Stimulated activated memory B cell treated with anti-CD40 and anti-IgM and Interleukin-4, amounts not matched to agents 10 μg/mL and 1 μg/mL and 100 μg/mL, for 72 hours (primary cell): ENCODE measurements at regions not wholly inside any gene's neighbourhood (a gene's known extent, or its start where the extent isn't known, plus 50 kb on each side); places are given as distances from the start of the nearest gene placed in this dataset.
"Not testable (repeated sequence)": the region's sequence is repeated elsewhere in the genome, so short reads cannot be mapped to it uniquely, and the experiment has no call there.

Source experiments
- ATAC-seq: fragments of 150-1000 bp; cut with Tn5 transposase; 2 replicates; pipeline ENCODE4 v1.10.0; 2021
- H3K27ac Mint-ChIP-seq: one replicate; pipeline ENCODE4 v1.8.0; 2022; ENCODE audit warnings: mild to moderate bottlenecking, mixed read lengths
- H3K27me3 Mint-ChIP-seq: one replicate; pipeline ENCODE4 v1.8.0; 2022; ENCODE audit warnings: mixed read lengths
- H3K36me3 Mint-ChIP-seq: one replicate; pipeline ENCODE4 v1.8.0; 2022; ENCODE audit warnings: mixed read lengths
- H3K4me1 Mint-ChIP-seq: one replicate; pipeline ENCODE4 v1.8.0; 2022; ENCODE audit warnings: mixed read lengths
- H3K4me3 Mint-ChIP-seq: one replicate; pipeline ENCODE4 v1.8.0; 2022; ENCODE audit warnings: mild to moderate bottlenecking, moderate library complexity, mixed read lengths
- H3K9me3 Mint-ChIP-seq: one replicate; pipeline ENCODE4 v1.8.0; 2022; ENCODE audit warnings: mixed read lengths

DNA sequence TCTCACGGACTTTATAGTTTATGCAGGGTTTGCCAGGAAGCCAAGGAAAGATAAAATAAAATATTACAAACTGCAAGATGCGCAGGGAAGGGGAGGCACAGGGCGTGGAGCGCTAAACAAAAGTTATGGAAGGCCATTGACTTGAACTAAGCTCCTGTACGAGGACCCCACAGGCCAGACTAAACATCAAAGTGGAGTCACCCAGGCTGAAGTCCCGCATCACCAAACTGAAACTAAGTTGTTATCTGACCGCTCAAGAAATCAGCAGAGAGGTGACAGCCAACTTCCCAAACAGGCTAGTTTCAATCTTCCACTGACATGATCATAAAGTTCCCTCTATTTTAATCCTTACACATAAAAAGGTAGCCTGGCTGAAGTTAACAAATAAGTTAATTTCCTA lies 90.5 kb upstream of the YWHAQ start:
- Mint-ChIP-seq H3K9me3 (no peaks in the 10 kb centered on the region), H3K4me3 (no peak overlapping the region), H3K27ac (no peak overlapping the region), H3K27me3 (no peaks in the 10 kb centered on the region), H3K36me3 (no peaks in the 10 kb centered on the region), H3K4me1 (peaks cover 10% of the 10 kb centered on the region)
- no peak for ATAC-seq

DNA sequence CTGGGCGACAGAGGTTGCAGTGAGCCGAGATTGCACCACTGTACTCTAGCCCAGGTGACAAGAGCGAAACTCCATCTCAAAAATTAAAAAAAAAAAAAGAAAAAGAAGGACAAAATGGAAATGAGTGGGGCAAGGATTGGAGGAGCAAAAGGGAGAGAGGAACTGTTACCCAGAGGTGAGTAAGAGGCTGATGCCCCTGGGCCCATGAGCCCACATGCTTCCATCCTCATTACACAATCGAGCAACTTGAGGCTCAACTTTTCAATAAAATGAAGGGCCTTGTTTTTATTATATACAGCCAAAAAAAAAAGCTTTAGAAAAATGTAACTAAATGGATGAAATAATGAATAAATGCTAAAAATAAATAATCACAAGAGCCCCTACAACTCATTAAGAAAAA lies 91.7 kb upstream of the YWHAQ start:
- no peak overlapping the region for H3K27ac Mint-ChIP-seq
- ATAC-seq: no peak
- no peaks in the 10 kb centered on the region for H3K9me3 Mint-ChIP-seq
- H3K27me3 Mint-ChIP-seq: no peaks in the 10 kb centered on the region
- no peaks in the 10 kb centered on the region for H3K36me3 Mint-ChIP-seq
- no peak overlapping the region for H3K4me3 Mint-ChIP-seq
- peaks cover 10% of the 10 kb centered on the region for H3K4me1 Mint-ChIP-seq

DNA sequence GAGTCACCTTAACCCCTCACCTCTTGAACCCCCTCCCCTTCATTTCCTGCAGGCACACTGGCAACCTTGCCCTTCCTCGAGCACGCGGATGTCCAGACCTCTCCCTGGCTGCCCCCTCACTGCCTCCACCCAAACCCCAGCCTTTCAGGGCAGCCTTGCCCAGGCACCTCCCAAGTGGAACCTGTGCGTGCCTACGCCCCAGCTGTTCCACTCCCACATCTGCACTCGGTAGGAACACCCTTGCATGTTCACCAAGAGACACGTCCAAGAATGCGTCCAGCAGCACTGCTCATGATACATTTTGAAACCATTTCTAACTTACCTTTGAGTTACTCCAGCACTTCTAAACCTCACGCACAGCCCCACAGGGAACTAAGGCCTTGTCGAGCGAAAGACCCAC lies 93.8 kb upstream of the YWHAQ start:
- no peak overlapping the region for H3K27ac Mint-ChIP-seq
- H3K4me3 Mint-ChIP-seq: no peak overlapping the region

DNA sequence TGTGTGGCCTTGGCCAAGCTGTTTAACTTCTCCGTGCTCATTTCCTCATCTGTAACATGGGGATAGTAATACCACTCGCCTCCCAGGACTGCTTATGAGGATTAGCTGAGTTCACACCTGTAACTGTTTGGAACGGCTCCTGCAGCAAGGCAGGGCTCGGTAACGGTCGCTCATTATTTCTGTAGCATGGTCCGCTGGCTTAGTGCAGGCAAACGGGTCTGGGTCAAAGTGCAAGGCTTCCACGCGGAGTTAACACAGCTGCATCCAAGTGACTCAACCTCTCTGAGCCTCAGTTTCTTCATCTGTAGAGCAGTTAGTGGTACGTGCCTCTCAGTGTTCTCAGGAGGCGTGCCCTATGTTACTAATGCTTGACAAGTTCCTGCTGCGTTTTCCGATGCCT lies 94.3 kb upstream of the YWHAQ start:
- no peak for ATAC-seq
- Mint-ChIP-seq H3K27ac (no peak overlapping the region), H3K4me1 (peaks cover 10% of the 10 kb centered on the region), H3K9me3 (no peaks in the 10 kb centered on the region), H3K36me3 (no peaks in the 10 kb centered on the region), H3K27me3 (no peaks in the 10 kb centered on the region), H3K4me3 (no peak overlapping the region)

More for the DNA sequence above, 93.8 kb upstream of the YWHAQ start:
- H3K4me1 Mint-ChIP-seq: peaks cover 10% of the 10 kb centered on the region
- ATAC-seq: peak; percentile 12
- H3K27me3 Mint-ChIP-seq: no peaks in the 10 kb centered on the region
- H3K36me3 Mint-ChIP-seq: no peaks in the 10 kb centered on the region
- no peaks in the 10 kb centered on the region for H3K9me3 Mint-ChIP-seq

DNA sequence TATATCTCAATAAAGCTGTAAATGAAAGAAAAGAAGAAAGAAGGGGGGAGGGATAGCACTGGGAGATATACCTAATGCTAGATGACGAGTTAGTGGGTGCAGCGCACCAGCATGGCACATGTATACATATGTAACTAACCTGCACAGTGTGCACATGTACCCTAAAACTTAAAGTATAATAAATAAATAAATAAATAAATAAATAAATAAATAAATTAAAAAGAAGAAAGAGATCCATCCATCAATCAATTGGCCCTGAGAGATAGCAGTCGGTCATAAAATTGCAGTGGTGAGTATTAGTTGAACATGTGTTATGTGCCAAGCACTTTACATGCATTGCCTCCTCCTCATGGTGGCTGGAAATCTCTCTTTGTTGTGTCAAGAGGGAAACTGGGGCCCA lies 95.2 kb upstream of the YWHAQ start:
- not testable (repeated sequence) for H3K4me1 Mint-ChIP-seq, H3K36me3 Mint-ChIP-seq, ATAC-seq, H3K4me3 Mint-ChIP-seq, H3K27me3 Mint-ChIP-seq, H3K9me3 Mint-ChIP-seq, H3K27ac Mint-ChIP-seq

DNA sequence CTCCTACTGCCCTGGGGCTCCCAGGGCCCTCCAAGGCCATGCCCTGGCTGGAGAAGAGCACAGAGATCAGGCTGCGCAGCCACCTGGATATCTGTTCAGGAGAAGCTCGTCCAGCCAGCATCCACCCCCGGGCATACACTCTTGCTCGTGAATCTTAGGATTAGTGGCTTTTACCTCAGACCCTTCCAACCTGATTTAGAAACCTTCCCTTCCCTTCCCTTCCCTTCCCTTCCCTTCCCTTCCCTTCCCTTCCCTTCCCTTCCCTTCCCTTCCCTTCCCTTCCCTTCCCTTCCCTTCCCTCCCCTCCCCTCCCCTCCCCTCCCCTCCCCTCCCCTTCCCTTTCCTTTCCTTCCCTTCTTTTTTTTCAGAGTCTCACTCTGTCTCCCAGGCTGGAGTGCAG lies 99.7 kb upstream of the YWHAQ start:
- peaks cover 11% of the 10 kb centered on the region for H3K9me3 Mint-ChIP-seq
- not testable (repeated sequence) for H3K4me3 Mint-ChIP-seq, H3K36me3 Mint-ChIP-seq, H3K27ac Mint-ChIP-seq, ATAC-seq, H3K27me3 Mint-ChIP-seq, H3K4me1 Mint-ChIP-seq

DNA sequence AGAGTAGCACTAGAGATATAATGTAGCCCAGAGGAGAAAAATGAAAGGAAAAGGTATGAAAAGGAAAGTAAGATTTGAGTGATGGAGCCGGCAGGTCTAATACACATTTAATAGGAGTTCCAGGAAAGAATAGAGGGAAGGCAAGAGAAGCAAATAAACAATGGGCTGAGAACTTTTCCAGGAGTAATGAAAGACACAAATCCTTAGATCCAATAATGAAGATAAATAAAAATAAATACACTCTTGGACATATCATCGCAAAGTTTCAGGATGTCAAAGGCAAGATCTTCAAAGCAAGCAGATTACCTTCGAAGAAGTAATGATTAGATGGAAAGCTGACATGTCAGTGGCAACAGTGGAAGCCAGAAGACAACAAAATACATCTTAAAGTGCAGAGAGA lies 102.0 kb upstream of the YWHAQ start:
- no peak overlapping the region for H3K4me3 Mint-ChIP-seq
- no peaks in the 10 kb centered on the region for H3K36me3 Mint-ChIP-seq
- no peak overlapping the region for H3K27ac Mint-ChIP-seq
- peaks cover 11% of the 10 kb centered on the region for H3K9me3 Mint-ChIP-seq
- no peak for ATAC-seq
- H3K27me3 Mint-ChIP-seq: peaks cover 8% of the 10 kb centered on the region
- no peaks in the 10 kb centered on the region for H3K4me1 Mint-ChIP-seq

DNA sequence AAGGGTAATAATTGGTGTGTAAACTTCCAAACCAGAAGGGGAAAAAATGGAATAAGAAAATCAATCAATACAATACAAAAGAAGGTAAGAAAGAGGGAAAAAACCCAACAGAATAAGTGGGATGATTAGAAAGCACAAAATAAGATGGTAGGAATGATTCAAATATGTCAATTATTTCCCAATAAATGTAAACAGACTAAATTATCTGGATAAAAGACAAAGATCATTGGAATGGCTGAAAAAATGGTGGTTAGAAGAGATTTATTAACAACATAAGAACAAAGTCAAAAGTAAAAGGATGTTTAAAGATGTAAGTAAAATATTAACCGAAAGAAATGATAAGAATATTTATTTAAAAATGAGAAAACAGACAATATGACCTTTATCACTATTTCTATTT lies 103.5 kb upstream of the YWHAQ start:
- Mint-ChIP-seq H3K27ac (no peak overlapping the region), H3K9me3 (peaks cover 11% of the 10 kb centered on the region), H3K36me3 (no peaks in the 10 kb centered on the region), H3K4me1 (peaks cover 12% of the 10 kb centered on the region), H3K27me3 (peaks cover 8% of the 10 kb centered on the region), H3K4me3 (no peak overlapping the region)
- no peak for ATAC-seq

DNA sequence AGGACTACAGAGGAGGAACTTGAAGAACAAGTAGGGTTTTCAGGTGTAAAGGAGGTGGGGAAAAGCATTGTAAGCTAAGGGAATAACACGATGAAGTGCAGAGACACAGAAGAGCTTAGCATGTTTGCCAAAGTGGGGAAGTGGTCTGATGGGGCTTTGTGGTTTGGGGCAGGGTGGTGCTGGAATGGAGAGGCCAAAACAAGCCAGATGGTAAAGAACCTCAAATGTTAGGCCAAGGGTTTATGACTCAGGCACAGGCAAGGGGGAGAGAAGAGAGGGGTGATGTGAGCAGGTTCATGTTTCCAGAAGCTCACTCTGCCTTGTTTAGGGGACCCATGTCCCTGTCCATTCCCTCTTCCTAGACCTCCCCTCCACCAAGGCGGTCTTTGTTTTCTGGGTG lies 104.5 kb upstream of the YWHAQ start:
- no peak overlapping the region for H3K27ac Mint-ChIP-seq
- H3K4me3 Mint-ChIP-seq: no peak overlapping the region
- H3K36me3 Mint-ChIP-seq: no peaks in the 10 kb centered on the region

DNA sequence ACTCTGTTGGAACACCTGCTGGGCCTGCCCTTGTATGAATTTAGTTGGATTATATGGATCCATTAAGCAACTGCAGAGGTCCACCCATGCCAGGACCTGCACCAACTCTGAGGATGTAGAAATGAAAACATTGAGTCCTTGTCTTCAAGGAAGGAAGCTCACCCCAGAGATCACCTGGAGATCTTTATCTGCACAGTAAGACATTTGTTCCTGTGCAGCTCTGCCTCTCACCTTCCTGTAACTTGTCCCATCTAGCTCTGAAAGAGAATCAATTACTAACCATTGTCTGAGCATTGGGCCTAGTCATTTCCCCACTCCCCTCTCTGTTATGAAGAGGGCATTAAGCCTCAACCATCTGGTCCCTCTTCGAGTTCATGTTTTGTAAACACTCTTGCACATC lies 105.2 kb upstream of the YWHAQ start:
- Mint-ChIP-seq H3K27ac (no peak overlapping the region), H3K9me3 (peaks cover 13% of the 10 kb centered on the region), H3K4me3 (no peak overlapping the region), H3K36me3 (no peaks in the 10 kb centered on the region), H3K4me1 (peaks cover 15% of the 10 kb centered on the region), H3K27me3 (peaks cover 2% of the 10 kb centered on the region)
- no peak for ATAC-seq

More for the DNA sequence above, 104.5 kb upstream of the YWHAQ start:
- H3K27me3 Mint-ChIP-seq: peaks cover 8% of the 10 kb centered on the region
- H3K4me1 Mint-ChIP-seq: peaks cover 15% of the 10 kb centered on the region
- ATAC-seq: no peak
- H3K9me3 Mint-ChIP-seq: peaks cover 12% of the 10 kb centered on the region

DNA sequence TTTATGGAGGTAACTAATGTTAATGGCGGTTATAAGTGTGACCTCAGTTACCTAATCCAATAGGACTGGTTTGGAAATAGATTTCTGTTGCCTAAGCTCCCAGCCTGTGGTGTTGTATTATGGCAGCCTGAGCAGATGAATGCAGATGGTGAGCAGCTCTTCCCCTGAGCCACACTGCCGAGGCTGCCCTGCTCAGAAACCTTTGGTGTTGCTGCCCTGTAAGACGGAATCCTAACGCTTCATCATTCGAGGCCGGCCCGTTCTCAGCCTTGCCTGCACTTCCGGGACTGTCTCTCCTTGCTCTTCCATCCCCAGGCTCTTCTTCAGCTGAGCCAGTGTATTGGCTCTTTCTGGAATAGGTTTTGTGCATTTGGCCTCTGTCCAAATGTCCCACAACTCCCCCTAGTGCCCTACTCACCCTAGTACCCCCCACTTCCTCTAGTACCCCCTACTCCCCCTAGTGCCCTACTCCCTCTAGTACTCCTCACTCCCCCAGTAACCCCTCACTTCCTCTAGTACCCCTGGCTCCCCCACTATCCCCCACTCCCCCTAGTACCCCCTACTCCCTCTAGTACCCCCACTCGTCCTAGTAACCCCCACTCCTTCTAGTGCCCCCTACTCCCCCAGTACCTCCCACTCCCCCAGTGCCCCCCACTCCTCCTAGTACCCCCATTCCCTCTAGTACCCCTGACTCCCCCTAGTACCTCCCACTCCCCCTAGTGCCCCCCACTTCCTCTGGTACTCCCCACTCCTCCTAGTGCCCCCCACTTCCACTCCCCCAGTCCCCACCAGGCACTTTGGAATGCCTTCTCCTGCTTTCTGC lies 106.0 kb upstream of the TAF1B start:
- Mint-ChIP-seq H3K9me3 (peaks cover 13% of the 10 kb centered on the region), H3K4me3 (no peak overlapping the region), H3K4me1 (peaks cover 15% of the 10 kb centered on the region), H3K36me3 (no peaks in the 10 kb centered on the region), H3K27ac (peak overlapping the region; percentile 80), H3K27me3 (no peaks in the 10 kb centered on the region)
- no peak for ATAC-seq

DNA sequence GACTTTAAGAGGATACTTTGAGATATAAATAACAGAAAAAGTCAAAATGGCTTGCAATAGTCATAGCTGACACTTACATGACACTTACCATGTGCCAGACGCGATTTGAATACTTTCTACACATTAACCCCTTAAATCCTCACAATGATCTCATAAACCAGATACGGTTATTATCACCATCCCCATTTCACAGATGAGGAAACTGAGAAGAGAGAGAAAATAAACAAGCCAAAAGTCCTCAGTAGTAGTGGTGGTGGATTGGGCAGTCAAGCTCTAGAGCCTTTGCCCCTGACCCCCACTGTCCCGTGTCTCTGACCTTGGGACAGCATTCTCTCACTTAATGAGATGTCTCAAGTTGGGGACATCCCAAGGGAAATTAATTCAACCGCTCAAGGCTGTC lies 105.2 kb upstream of the TAF1B start:
- Mint-ChIP-seq H3K27ac (peak overlapping the region; percentile 80), H3K9me3 (peaks cover 13% of the 10 kb centered on the region), H3K36me3 (no peaks in the 10 kb centered on the region), H3K4me3 (no peak overlapping the region), H3K4me1 (peaks cover 15% of the 10 kb centered on the region), H3K27me3 (peaks cover 2% of the 10 kb centered on the region)
- no peak for ATAC-seq

DNA sequence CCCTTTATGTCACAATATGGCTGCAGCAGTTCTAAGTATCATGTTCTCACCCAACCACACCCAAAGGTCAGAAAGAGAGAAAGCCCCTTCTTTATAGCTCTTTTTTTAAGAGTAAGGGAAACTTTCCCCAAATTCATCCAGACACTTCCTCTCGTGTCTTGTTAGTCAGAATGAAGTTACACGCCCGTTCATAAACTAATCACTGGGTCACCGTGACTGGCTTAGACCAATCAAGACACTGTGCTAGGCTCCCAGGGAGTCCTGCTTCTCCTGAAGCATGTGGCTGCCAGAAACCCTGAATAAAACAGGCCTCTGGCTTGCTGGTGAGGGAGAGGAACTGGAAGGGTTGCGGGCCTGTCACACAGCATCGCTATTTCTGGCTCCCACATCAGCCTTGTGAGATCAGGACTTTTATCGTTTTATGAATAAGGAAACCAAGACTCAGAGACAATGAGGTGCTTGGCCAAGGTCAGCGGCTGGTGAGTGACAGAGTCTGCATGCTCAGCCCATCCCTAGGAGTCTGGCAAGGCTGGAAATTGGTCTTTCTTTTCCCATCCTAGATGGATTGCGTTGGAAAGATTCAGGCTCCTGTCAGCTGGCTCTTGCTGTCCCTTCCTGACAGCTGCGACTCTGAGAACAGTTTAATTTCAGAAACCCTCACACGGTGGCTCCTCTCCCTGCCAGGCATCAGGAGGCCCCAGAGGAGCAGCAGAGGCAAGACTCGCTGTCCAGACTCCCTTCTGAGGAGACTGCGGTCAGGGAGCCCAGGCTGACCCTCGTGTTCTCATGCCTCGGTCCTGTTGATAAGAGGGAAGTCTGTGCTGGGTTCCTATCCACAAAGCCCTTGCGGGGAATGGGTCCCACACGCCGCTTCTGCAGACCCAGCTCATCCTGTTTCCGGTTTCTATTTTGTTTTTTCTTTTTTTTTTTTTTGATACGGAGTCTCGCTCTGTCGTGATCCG lies 104.5 kb upstream of the TAF1B start:
- H3K27ac Mint-ChIP-seq: peak overlapping the region; percentile 80
- peaks cover 9% of the 10 kb centered on the region for H3K27me3 Mint-ChIP-seq
- H3K4me3 Mint-ChIP-seq: peak overlapping the region; percentile 83
- H3K9me3 Mint-ChIP-seq: peaks cover 13% of the 10 kb centered on the region
- H3K4me1 Mint-ChIP-seq: peaks cover 15% of the 10 kb centered on the region
- H3K36me3 Mint-ChIP-seq: no peaks in the 10 kb centered on the region
- ATAC-seq: peak; percentile 65

DNA sequence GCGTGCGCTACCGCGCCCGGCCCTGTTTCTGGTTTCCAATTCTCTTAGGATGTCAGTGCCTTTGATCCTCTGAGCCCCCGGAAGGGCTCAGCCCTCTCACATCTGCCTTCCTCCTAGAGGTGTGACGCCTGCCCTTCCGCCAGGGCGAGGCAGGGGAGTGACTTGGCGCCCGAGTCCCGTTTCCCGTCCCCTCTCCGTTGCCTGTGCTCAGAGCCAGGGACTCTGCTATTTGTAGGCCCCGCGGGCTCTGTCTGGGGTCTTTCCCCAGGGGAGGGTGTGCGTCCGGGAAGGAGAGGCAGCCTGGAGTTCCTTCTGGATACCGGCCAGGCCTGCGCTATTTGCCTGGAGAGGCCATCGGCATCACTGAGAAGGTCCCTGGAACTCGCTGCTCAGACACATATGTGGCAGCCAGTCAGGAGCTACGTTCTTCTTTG lies 103.7 kb upstream of the TAF1B start:
- Mint-ChIP-seq H3K27ac (peak overlapping the region; percentile 80), H3K36me3 (no peaks in the 10 kb centered on the region), H3K4me1 (peaks cover 15% of the 10 kb centered on the region), H3K9me3 (peaks cover 9% of the 10 kb centered on the region), H3K4me3 (peak overlapping the region; percentile 83), H3K27me3 (peaks cover 9% of the 10 kb centered on the region)
- peak; percentile 37 for ATAC-seq

DNA sequence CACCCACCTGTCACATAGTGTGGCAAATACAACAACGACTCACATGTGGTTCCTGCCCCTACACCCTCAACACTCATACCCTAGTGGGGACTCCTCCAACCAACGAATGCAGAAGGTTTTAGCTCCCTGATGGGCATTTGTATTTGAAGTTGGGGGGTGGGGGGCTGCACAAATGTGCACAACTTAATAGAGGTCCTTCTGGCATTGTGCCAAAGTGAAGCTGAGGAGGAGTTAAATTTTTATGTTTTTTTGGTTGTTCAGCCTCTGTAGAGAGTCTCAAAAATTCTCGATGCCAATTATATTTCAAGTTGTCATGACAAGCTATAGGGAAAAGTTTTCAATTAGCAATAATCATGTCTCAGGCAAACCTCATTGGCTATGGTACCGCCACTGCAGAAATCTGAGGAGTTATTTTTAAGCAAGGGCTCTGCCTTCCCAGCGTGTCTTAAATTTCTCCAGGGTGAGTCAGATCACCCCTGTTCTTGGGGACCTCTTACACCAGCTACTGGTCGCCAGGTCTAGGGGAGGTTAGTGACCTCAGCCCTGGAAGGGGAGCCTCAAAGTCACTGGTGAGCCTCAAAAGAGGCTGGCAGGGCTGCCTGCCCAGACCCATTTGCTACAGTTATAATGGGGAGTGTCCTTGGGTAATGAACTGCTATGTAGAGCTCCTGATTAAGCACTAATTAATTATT lies 102.7 kb upstream of the TAF1B start:
- Mint-ChIP-seq H3K27ac (no peak overlapping the region), H3K9me3 (peaks cover 2% of the 10 kb centered on the region), H3K4me1 (peaks cover 15% of the 10 kb centered on the region), H3K36me3 (no peaks in the 10 kb centered on the region), H3K4me3 (peak overlapping the region; percentile 19), H3K27me3 (peaks cover 9% of the 10 kb centered on the region)
- no peak for ATAC-seq
